HG03342 (cell line): ENCODE measurements at regions not wholly inside any gene's neighbourhood (a gene's known extent, or its start where the extent isn't known, plus 50 kb on each side); places are given as distances from the start of the nearest gene placed in this dataset.
"Not testable (repeated sequence)": the region's sequence is repeated elsewhere in the genome, so short reads cannot be mapped to it uniquely, and the experiment has no call there.

Experiments used
- ATAC-seq: cut with Tn5 transposase; IDR thresholded peaks from one replicate; pipeline ENCODE4 v1.9.1; 2021; ENCODE audit warnings: mild to moderate bottlenecking, moderate library complexity; ENCODE audit not compliant: unreplicated experiment

GRCh38 chr17:70510288-70510687 is 341.0 kb downstream of the KCNJ2 start:
- ATAC-seq: no peak

- ATAC-seq: no peak
These were observed 348.5 kb downstream of the KCNJ2 start for GRCh38 chr17:70517816-70518215.

DNA sequence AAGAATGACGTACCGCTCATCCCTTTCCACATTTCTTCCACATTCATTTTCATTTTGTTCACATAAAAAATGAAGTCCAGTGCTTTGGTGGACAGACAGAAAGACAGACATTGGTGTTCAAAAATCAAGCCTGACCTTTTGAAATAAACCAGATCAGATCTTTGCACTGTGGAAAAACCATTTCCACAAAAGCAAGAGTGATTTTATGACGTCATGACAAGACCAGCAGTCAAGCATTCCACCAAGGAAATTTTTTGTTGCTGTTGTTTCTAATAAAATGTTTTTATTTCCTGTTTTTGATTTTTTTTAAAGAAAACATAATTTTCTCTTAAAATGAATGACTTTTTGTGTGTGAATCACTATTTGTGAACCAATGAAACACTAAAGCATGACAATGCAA is 350.0 kb downstream of the KCNJ2 start:
- no peak for ATAC-seq

GRCh38 chr17:70520447-70520846 is 351.1 kb downstream of the KCNJ2 start:
- no peak for ATAC-seq

DNA sequence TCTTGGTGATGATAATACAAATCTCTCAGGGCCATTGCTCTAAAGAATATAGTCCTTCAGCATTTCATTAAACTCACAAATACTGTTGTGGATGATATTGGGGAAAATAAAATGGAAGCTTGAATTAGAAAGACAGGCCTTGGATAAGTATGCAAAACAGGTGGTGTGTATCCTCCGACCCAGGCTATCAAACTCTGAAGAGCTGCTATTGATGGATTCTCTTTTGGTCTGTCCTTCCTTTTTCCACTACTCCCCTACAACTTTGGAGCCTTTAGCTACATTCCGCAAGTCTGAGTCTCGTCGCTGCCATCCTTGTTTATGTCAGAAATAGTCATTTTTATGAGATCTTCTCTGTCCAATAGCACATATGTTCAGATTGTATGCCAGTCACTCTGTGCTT is 351.6 kb downstream of the KCNJ2 start:
- no peak for ATAC-seq

DNA sequence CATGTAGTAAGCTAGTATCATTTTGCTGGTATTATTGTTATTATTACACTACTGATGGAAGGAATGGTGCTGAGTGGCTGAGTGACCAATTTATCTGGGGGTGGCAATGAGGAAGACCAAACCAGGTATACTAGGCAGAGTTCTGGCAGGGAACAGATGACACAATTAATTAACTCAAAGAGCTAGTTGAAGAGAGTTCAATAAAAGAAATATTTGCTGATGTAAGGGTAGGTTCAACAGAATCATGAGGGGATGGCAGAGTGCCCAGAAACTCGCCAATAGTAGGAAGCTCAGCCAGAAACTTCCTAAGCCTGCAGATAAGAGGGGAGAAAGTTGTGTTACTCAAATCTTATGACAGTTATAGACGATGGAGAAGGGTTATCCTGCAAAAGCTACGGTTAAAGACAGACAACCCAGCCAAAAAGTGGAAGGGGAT is 352.5 kb downstream of the KCNJ2 start:
- ATAC-seq: no peak

GRCh38 chr17:70523426-70523825 is 354.1 kb downstream of the KCNJ2 start:
- no peak for ATAC-seq

- ATAC-seq: not testable (repeated sequence)
These were observed 355.7 kb downstream of the KCNJ2 start for GRCh38 chr17:70525035-70525434.

DNA sequence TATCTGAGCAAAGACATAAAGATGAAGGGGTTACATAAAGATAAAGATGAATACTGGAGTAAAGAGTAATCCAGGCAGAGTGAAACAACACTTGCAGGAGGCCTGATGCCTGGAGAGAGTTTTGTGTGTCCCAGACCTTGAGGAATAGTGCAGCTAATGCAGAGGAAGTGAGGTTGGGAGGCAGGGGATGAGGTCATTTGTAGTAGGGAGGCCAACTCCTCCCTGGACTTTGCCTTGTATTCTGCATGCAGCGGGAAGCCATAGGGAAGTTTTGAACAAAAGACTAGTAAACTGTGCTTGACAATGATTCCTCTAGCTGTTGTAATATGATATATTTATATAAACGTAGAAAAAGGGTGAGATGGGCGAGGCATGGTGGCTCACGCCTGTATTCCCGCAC is 356.6 kb downstream of the KCNJ2 start:
- ATAC-seq: no peak

GRCh38 chr17:70527364-70527888 is 358.1 kb downstream of the KCNJ2 start:
- ATAC-seq: no peak

DNA sequence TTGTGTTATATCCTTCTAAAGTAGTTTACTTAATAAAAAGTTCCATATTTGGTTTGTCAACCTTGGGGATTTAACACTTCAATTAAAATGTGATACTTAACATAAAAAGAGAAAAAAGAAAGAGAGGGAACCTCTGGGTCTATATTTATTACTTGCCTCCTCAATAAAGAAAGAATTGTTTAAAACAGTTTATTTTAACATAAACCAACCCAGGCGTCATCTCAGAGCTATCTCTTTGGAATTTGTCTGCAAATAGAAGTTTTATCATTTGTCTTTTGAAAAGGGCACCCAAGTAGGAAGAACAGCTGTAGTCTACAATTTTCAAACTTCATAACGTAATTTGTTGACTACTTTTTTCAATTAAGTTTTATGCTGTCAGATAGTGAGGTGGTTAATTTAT is 364.1 kb downstream of the KCNJ2 start:
- no peak for ATAC-seq

DNA sequence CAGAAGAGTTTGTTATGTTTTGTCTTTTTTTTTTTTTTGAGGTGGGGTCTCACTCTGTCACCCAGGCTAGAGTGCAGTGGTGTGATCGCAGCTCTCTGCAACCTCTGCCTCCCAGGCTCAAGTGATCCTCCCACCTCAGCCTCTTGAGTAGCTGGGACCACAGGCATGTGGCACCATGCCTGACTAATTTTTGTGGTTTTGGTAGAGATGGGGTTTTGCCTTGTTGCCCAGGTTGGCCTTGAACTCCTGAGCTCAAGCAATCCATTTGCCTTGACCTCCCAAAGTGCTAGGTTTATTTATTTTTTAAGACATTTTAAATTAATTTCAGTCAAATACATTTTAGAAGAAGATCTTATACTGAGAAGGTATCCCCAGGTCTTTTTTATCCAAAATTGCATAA is 366.7 kb downstream of the KCNJ2 start:
- ATAC-seq: no peak

DNA sequence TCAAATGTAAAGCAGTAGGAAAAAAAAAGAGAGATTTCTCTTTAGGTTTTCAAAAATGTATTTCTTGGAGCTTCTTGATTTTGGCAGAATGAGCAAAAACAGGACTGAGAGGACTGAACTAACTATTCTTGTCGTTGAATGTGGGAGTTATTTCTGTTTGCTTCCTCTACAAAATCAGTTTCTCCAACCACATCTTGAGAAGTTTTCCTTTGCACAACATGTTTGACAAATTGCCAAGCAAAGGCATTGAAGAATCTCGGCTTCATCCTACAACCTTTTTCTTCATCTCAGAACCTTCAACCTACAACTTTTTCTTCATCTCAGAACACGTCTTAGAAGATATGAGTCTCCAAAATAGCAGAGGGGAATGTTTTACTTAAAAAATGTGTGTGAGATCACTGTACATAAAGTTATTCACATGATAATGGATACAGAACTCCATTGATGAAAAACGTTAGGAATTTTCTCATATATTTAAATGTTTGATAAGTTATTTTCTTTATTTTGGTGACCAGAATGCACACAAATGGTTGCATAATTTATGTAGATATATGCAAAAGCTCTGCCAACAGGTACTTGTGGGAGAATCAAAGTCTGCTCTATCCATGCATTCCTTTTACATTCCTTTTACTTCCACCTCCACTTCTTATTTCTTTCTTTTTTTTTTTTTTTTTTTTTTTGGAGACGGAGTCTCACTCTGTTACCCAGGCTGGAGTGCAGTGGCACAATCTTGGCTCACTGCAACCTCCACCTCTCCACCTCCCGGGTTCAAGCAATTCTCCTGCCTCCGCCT is 370.0 kb downstream of the KCNJ2 start:
- ATAC-seq: no peak

GRCh38 chr17:70542876-70543275 is 373.5 kb downstream of the KCNJ2 start:
- no peak for ATAC-seq

- ATAC-seq: no peak
These were observed 375.0 kb downstream of the KCNJ2 start for GRCh38 chr17:70544317-70544716.

DNA sequence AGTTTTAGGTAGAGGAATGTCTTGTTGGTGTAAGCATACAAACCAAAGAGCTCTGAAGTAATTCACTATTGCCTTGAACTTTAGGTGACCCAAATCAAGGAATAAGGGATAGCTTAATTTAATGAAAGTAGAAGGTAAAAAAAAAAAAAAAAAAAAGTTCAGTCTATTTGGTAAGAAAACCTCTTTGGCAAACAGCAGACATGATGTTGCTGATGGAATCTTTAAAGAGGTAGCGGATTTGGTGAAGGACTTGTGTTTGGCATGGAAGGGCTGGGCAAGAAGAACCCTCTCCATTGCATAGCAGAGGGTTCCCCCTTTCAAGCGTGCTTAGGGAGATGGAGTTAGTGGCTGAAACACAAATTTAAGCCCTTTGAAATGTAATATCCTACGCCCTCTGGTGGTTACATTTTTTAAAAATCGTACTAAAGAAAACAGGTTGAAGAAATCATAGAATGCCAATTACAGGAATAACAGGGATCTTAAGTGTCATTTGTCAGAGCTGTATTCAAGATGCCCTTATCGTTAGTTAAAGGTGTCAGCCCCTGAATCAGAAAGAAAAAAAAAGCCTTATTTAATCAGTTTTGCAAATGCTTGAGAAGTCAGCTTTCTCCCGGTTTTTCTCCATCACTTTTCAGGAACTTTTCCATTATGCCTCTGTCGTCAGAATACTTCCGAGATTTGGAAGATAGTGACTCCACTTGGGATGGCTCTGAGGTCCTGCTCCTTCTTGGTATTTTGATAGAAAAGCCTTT is 383.1 kb downstream of the KCNJ2 start:
- no peak for ATAC-seq

DNA sequence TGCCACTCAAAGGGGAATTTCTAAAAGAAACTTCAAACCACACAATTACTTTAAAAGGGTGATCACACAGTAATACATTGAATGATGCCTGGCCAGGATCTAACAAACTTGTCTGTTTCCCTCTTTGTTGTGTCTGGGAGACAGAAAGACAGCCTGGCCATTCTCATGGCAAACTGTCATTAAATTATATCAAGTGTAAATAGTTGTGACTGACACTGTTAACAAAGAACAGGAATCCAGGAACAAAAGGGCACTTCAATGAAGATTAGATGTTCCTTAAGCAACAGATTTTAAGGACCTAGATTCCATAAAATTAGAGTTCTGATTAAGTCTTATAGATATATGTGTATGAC is 383.6 kb downstream of the KCNJ2 start:
- ATAC-seq: no peak

DNA sequence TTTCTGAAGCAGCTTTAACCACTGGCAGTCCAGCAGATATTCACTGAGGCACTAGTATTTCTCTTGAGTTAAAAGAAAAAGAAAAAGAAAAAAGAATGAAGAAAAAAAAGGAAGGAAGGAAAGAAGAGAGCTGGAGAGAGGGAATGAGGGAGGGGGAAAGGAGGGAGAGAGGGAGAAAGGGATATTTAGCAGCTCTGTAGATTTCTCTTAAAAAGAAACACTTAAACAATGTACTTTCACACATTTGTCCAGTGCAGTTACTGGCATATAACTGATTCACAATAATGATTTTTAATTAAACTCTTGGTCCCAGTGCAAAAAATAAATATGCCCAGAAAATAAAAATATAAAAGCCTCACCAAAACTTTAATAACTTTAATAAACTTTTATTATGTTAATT is 386.4 kb downstream of the KCNJ2 start:
- ATAC-seq: no peak

DNA sequence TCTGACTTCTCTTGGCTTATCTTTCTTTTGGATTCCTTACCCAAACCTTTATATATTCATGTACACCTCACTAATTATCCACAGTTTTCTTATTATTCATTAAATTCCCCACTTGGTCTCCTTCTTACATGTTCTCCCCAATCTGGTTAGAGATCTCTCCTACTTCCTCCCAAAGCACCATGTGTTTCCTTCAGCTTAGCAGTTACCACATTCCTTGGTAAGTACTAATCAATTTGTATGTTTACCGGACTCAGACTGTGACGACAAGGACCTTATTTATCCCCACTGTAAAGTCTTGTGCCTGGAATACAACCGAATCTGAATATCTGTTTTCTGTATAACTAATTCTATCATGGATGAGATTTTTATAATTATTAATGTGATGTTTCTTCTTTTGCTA is 389.5 kb downstream of the KCNJ2 start:
- ATAC-seq: no peak

GRCh38 chr17:70560471-70560870 is 391.1 kb downstream of the KCNJ2 start:
- ATAC-seq: no peak

GRCh38 chr17:70562137-70562536 is 392.8 kb downstream of the KCNJ2 start:
- no peak for ATAC-seq

- no peak for ATAC-seq
These were observed 394.0 kb downstream of the KCNJ2 start for GRCh38 chr17:70563281-70563820.
